A673 (cell line): ENCODE measurements at regions not wholly inside any gene's neighbourhood (a gene's known extent, or its start where the extent isn't known, plus 50 kb on each side); places are given as distances from the start of the nearest gene placed in this dataset.
A peak's percentile ranks its signal among the peaks of the same experiment; 100 is the strongest.

Source experiments
- BruUV-seq: library from RNA; stranded (reverse); fragments of 400-500 nt; replicated peaks from 2 replicates; lab custom pipeline; 2021; lab: Mats Ljungman, UMichigan
- CTCF ChIA-PET: fragments of 300-600 bp; sonication (Branson Sonifier 250); formaldehyde crosslinking; loops from one replicate; lab custom pipeline; 2022; ENCODE audit warnings: antibody characterized with exemption; lab: Charles Lee
- POLR2A ChIA-PET: fragments of 300-600 bp; sonication (Branson Sonifier 250); formaldehyde crosslinking; loops from one replicate; lab custom pipeline; 2022; ENCODE audit warnings: antibody characterized with exemption; ENCODE audit not compliant: low non-redundant PET; lab: Charles Lee
- DNase-seq: peaks from one replicate; pipeline ENCODE4 v3.0.0-alpha.2; 2015; ENCODE audit warnings: low spot score
- H3K27ac ChIP-seq: fragments of 200-600 bp; sonication (generic); 2 replicates; pipeline ENCODE4 v1.5.1; 2016; ENCODE audit warnings: mixed run types, low read depth, mild to moderate bottlenecking, mixed read lengths, antibody characterized with exemption, low read length; ENCODE audit not compliant: poor library complexity, severe bottlenecking
- H3K27me3 ChIP-seq: fragments of 200-600 bp; sonication (generic); replicated peaks from 2 replicates; pipeline ENCODE4 v1.6.1; 2017; ENCODE audit warnings: mixed run types, low read depth, mild to moderate bottlenecking, mixed read lengths, antibody characterized with exemption, low read length; ENCODE audit not compliant: insufficient read depth, poor library complexity
- H3K36me3 ChIP-seq: fragments of 200-600 bp; sonication (generic); 2 replicates; pipeline ENCODE4 v1.6.1; 2016; ENCODE audit warnings: mixed run types, mild to moderate bottlenecking, mixed read lengths, antibody characterized with exemption, low read length; ENCODE audit not compliant: insufficient read depth, poor library complexity, severe bottlenecking
- H3K4me1 ChIP-seq: fragments of 200-600 bp; sonication (generic); 2 replicates; pipeline ENCODE4 v1.6.1; 2017; ENCODE audit warnings: mixed run types, mild to moderate bottlenecking, mixed read lengths, antibody characterized with exemption, low read length; ENCODE audit not compliant: insufficient read depth, poor library complexity, severe bottlenecking
- H3K4me3 ChIP-seq: fragments of 200-600 bp; sonication (generic); 2 replicates; pipeline ENCODE4 v1.5.1; 2016; ENCODE audit warnings: low read depth, mixed run types, mild to moderate bottlenecking, mixed read lengths, low read length; ENCODE audit not compliant: poor library complexity, severe bottlenecking
- H3K9me3 ChIP-seq: fragments of 200-600 bp; sonication (generic); 2 replicates; pipeline ENCODE4 v1.6.1; 2016; ENCODE audit warnings: mixed run types, low read depth, mild to moderate bottlenecking, mixed read lengths, antibody characterized with exemption, low read length; ENCODE audit not compliant: poor library complexity, severe bottlenecking
- EZH2 ChIP-seq: fragments of 200-600 bp; sonication (generic); IDR thresholded peaks from 2 replicates; pipeline ENCODE4 v1.6.1; 2017; ENCODE audit warnings: borderline replicate concordance, low read depth, mild to moderate bottlenecking, mixed read lengths, antibody characterized with exemption, low read length; ENCODE audit not compliant: poor library complexity, severe bottlenecking
- intact Hi-C: fragments of 100-400 bp; cut with micrococcal nuclease; formaldehyde crosslinking; loops from one replicate; pipeline ENCODE4 v1.10.0; 2022; ENCODE audit not compliant: unreplicated experiment
- TF ChIP-seq, protein P1 (sequence below): fragments of 300-800, 200-600 bp; sonication (generic); conservative IDR thresholded peaks from 2 replicates; pipeline ENCODE4 v1.5.1; 2017; ENCODE audit warnings: low read depth, mild to moderate bottlenecking, antibody characterized with exemption, low read length, moderate library complexity, mixed read lengths

DNA sequence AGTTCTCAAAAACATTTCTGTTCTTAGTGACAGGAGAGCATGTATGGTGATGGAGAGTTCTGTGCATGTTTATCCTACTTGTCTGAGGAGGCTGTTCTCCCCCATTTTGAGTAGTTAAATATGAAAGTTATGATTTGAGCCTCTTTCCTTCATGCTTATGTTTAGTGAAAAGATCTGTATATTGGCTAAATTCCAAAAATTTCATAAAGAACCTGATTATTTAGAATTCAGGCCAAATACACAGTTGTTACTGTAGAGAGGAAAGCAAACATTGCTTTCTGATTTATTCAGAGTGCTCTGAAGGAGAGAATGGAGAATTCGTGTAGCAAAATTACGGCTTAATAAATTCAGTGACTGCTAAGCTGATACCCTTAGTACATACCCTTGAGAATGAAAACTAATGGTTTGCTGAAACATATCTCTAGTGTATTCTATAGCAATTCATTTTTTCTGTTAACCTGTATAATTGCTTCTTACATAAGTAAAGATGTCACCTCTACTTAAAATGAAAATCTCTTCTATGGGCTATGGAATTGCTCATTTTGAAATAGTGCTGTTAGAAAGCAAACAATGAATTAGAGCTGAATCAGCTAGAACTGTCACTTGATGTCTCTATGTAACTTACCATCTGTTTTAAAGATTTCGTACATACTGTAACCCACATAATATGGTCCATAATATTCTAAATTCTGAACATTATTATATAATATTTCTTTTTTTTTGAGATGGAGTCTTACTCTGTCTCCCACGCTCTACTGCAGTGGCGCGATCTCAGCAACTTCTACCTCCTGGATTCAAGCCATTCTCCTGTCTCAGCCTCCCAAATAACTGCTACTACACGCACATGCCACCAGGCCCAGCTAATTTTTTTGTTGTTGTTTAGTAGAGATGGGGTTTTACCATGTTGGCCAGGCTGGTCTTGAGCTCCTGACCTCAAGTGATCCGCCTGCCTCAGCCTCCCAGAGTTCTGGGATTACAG, 417.0 kb upstream of the RGS6 start:
- no TSS peak for BruUV-seq
- DNase-seq = no peak
- ChIA-PET CTCF (no interaction called here), POLR2A (no interaction called here)
- Histone ChIP-seq H3K4me3 (no peak overlapping the region), H3K4me1 (no peaks in the 10 kb centered on the region), H3K27me3 (no peaks in the 10 kb centered on the region), H3K36me3 (no peaks in the 10 kb centered on the region), H3K27ac (no peak overlapping the region), H3K9me3 (no peaks in the 10 kb centered on the region)
- intact Hi-C loops = no loop called here
- TF ChIP-seq EZH2 = no peak
- TF ChIP-seq, protein P1, sequence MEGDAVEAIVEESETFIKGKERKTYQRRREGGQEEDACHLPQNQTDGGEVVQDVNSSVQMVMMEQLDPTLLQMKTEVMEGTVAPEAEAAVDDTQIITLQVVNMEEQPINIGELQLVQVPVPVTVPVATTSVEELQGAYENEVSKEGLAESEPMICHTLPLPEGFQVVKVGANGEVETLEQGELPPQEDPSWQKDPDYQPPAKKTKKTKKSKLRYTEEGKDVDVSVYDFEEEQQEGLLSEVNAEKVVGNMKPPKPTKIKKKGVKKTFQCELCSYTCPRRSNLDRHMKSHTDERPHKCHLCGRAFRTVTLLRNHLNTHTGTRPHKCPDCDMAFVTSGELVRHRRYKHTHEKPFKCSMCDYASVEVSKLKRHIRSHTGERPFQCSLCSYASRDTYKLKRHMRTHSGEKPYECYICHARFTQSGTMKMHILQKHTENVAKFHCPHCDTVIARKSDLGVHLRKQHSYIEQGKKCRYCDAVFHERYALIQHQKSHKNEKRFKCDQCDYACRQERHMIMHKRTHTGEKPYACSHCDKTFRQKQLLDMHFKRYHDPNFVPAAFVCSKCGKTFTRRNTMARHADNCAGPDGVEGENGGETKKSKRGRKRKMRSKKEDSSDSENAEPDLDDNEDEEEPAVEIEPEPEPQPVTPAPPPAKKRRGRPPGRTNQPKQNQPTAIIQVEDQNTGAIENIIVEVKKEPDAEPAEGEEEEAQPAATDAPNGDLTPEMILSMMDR = no peak

DNA sequence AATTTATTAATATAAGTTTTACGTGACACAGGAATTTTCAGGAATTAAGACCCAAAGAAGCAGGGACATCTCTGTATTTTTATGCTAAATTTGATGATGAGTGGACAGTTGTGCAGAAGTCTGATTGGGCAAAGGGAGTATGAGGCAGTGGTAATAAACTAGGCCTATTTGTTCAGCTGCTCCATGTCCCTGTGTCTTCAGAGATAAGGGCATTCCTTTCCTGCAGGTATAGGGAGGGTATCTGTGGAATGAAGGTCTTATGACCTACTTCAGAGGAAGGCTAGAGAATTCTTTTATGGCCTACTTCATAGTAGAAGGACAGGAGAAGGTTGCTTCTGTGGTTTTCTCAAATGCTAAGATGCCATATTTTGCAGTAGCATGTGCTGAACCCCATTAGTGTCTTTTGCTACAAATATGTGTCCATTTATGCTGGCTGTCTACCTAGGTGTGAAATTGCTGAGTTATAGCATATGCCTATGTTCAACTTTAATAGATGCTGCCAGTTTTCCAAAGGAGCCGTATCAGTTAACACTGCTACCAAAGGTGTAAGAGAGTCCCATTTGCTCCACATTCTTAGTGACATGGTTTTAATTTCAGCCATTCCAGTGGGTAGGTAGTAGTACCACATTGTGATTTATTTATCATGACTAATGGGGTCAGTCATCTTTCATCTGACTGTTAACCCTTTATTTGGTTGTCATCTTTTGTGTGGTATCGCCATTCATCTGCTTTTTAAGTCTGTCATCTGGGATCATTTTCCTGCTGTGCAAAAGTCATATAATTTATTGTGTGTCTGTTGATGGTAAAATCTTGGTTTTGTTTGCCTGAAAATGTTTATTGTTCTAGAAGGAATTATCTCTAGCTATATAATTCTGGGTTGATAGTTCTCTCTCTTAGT, 410.7 kb upstream of the RGS6 start:
- Histone ChIP-seq H3K36me3 (no peaks in the 10 kb centered on the region), H3K27ac (no peak overlapping the region), H3K27me3 (no peaks in the 10 kb centered on the region), H3K9me3 (no peaks in the 10 kb centered on the region), H3K4me3 (no peak overlapping the region), H3K4me1 (peaks cover 30% of the 10 kb centered on the region)
- intact Hi-C loops = no loop called here
- DNase-seq = no peak
- ChIA-PET CTCF (no interaction called here), POLR2A (no interaction called here)
- BruUV-seq = no TSS peak
- no peak for TF ChIP-seq EZH2
- TF ChIP-seq, protein P1 = no peak

DNA sequence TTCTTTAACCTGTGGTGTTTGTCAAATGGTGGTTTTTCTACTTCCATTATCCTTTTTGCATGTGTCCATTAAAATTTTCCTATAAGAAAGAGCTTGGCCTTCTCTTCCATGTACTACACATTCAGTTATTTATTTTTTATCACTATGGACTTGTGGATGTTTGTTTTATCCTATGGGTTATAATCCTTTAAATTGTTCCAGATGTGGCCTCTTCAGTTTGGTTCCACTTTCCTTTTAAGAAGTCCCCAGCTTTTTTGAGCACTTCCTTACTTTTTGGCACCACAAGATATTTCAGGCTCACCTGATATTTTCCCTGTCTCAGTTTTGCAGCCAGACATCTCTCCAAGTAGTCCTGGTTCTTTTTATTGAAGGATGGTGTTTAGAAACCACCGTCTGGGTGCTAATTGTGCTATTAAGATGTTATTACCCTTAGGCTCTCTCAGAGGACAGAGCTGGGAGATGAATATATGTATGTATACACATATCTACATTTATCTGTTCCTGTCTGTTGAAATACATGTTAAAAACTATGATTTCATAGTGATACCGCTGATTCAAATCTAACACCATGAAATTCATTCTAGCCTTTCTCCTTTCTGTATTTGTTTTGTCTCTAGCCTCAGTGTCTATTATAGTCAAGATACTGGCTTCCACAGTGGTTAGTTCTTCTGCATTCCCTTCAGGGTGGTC, 408.5 kb upstream of the RGS6 start:
- no peak overlapping the region for H3K27ac ChIP-seq
- no peaks in the 10 kb centered on the region for H3K36me3 ChIP-seq
- ChIA-PET CTCF (no interaction called here), POLR2A (no interaction called here)
- intact Hi-C loops = no loop called here
- H3K9me3 ChIP-seq = no peaks in the 10 kb centered on the region
- TF ChIP-seq EZH2 = no peak
- TF ChIP-seq, protein P1 = no peak
- BruUV-seq = no TSS peak
- peak; percentile 59 for DNase-seq
- no peaks in the 10 kb centered on the region for H3K27me3 ChIP-seq
- no peak overlapping the region for H3K4me3 ChIP-seq
- peaks cover 42% of the 10 kb centered on the region for H3K4me1 ChIP-seq
